Femur (tissue), 1 donor: ENCODE measurements at regions not wholly inside any gene's neighbourhood (a gene's known extent, or its start where the extent isn't known, plus 50 kb on each side); places are given as distances from the start of the nearest gene placed in this dataset.
"Not testable (repeated sequence)": the region's sequence is repeated elsewhere in the genome, so short reads cannot be mapped to it uniquely, and the experiment has no call there.

ENCODE experiments used
- DNase-seq: peaks from one replicate; pipeline ENCODE4 v3.0.0-alpha.2; 2017

DNA sequence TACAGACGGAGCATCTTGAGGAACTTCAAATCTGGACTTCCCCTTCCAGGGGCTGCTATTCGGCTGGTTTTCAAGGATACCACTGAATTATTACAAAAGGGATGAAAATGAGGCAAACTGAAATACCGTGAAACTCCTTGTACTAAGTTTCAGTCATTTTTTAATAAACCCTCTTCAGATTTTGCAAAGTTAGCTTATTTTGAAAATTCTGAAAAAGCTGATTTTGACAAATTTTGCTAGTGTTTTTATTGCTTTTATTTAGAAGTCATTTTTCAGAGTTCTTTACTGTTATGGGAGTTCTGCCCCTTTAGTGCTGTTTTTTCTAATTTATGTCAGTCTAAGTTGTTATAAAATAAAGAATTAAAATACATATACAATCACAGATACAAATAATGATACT, 390.4 kb upstream of the VRK2 start:
- no peak for DNase-seq

DNA sequence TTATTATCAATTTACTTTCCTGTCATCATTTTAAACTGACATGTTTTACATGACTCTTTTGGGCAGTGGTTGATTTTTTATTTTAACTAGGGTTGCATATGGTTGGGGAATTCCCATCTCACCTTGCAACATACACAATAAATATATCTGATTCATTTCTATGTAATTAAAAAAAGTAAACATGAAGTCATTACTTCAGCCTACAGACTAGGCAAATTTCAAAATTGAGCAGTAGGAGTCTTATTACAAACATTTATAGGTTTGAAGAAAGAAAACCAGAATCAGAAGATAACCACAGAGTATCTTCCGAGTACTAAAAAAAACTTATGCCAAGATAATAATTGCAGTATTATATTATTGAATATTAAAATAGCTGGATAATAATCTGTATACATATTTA, 377.0 kb upstream of the VRK2 start:
- no peak for DNase-seq

DNA sequence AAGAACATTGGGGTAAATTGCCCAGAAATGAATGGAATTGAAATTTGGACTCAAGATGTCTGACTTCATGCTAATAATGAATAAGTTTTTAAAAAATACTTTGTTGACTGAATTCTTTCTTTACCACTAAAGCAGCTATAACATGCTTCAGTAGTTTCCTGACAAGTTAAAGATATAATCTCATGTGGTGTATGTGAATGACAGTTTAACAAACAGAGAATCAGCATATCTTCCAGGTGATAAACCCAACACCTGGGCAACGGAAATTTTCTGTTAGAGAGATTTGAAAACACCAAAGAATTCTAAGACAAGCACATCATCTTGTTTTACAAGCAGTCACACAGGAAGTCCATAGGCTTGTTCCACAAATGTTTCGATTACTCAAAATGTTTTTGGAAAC, 372.6 kb upstream of the VRK2 start:
- DNase-seq, result no peak

DNA sequence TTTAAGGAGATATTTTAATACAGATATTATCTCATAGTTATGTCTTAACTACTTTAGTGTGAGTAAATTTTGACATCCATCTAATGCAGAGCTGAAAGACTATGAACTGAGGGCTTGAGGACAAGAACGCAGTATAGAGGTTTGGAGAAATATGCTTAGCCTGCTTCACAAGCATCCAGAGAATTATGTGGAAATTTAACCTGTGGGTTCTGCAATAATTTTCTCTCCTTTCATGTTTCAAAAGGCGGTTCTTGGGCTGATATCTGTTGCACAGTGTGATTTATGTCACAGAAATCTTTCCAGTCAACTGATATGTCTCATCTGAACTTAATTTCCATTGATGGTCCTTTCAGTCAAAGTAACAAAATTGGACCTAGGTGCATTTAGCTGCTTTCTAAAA, 371.9 kb upstream of the VRK2 start:
- DNase-seq, result no peak

DNA sequence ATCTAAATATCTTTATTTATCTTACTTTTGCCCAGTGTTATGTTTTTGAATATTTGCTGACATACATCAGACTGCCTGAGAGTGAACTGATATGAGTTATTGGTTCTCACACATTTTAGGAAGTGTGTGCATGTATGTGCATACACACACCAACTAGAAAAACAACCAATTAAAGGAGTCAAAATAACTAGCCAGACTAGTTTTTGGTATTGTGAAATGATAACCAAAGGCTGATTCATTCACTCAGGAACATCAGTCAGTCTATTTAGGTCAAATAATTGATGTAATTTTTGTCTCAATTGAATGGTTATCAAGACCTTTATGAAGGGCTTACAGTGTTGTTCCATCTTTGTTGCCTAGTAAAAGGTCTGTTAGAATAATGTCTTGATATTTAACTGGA, 369.3 kb upstream of the VRK2 start:
- no peak for DNase-seq

DNA sequence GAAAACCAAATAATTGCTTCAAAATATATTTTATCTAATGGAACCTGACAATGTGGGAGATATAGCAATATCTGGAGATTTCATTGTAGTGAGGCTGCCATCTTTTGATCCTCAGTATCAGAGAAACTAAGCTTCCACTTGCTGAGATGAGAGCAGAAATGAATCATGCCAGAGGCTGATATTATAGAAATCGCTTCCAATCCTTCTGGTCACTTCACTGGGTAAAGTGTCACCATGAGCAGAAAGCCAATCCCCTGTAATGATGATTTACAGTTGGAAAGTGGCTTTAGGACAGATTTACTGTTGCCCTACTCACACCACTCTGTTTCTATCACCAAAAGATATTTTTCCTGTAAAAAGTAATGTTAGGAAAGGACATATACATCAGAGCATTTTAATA, 365.0 kb upstream of the VRK2 start:
- no peak for DNase-seq

DNA sequence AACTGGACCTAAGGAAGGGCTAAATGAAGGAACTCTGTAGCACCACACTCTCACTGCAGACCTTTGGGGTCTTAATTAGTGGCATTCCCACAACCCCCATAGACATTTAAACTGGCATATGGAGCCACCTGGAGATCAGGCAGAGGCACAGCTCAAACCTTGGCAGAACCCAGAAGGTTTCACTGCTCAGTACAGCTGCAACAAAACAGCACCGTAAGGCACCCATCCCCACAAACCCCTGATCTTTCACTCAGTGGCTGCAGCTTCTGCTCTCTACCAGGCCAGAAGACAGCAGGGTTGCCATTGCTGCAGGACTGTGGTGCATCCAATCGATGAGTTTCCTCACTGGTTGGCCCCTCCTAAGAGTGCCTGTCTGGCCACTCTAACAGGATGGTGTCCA, 361.6 kb upstream of the VRK2 start:
- DNase-seq, result no peak

DNA sequence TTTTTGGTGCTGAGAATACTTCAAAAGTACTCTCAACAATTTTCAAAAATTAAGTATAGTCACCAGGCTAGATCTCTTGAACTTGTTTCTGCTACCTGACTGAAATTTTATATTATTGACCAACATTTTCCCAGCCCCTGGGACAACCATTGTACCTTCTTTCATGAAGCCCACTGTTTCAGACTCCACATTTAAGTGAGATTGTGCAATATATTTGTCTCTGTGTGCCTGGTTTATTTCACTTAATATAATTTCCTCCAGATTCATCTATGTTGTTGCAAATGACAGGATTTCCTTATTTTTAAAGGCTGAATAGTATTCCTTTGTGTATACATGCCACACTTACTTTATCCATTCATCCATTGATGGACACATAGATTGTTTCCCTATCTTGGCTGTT, 354.2 kb upstream of the VRK2 start:
- no peak for DNase-seq

DNA sequence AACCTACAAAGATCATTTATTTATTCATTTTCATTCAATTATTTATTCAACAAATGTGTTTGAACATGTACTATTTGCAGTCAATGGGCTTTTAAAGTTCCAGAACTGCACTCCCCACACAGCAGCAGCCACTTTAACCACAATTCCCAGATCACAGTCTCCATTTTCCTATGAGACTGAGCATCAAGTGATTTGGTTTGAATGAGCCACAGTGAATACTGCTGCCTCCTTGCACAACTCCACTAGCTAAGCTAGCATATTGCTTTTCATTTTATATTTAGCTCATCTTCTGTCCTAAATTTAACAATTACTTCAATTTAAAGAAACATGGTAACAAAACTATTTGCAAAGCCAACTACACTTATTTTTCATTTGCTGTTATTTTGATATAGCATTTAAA, 353.4 kb upstream of the VRK2 start:
- DNase-seq, result no peak

DNA sequence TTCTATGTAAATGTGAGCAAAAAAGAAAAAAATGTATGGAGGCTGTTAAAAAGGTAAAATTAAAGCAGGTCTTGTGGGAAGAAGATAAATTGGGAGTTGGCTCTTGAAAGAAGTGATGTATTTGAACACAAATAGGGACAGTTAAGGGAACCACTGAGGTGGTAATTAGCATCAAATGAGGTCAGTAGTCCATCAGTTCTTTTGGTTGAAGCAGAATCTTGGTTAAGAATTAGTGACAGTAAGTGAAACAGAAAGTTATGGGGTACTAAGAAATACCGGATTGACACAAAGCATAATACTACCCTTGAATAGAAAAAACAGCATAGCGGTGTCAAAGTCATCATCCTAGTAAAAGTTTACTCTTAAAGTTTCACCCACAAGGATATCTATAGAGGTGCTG, 352.6 kb upstream of the VRK2 start:
- DNase-seq, result no peak

DNA sequence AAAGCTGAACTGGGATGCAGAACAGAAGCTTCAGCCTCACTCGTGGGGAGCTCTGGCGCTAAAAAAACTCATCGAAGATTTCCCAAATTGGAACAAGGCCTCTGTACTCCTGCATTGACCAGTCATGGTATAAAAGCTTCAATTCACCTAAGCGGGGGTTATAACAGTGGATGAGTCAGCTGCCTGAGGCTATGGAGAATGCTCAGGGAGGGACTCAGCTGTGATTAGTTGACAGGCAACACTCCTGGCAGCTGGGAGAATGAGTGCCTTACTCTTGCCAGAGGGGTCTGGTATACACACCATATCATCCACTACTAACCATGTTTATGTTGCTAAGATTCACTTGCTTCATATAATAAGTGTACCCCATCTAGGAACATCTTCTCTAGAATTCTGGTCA, 350.6 kb upstream of the VRK2 start:
- DNase-seq, result no peak

DNA sequence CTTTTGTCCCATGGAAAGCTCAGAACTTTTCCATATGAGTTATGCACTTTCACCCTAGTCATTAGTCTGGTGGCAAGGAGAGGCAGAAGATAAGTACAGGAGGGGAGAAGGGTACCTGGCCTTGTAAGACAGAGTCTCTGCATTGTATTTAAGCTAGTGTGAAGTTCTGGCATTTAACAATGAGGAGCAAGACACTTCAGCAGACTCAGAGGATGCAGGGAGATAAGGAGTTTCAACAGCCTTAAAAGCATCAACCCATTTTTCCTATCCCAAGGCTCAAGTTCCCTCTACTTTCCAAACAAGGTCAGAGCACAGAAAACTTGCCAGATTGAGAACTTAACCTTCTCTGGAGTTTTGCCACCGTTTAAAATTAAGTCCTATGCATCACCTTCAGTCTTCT, 348.2 kb upstream of the VRK2 start:
- DNase-seq, result no peak

DNA sequence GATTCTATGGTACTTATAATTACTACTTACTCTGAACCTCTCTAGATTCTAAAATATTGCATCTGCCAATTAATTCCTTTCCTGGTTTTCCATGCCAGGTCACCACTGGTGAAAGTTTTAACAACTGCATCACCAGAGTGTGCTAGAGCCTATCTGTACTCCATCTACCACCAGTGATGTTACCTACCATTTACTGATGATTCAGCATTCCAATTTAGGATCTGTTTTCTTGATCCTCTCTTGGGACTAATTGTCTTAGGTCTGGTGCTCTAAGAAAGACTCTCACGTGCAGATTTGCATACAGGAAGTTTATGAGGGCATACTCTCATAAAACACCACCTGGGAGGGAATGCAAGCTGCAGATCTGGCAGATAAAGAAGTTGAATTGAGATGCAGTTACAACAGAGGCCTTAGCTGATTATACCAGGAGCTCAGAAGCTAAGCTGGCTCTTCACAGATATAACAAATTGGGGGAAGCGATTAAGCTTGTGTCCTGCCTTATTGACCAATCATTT, 347.6 kb upstream of the VRK2 start:
- DNase-seq, result no peak

DNA sequence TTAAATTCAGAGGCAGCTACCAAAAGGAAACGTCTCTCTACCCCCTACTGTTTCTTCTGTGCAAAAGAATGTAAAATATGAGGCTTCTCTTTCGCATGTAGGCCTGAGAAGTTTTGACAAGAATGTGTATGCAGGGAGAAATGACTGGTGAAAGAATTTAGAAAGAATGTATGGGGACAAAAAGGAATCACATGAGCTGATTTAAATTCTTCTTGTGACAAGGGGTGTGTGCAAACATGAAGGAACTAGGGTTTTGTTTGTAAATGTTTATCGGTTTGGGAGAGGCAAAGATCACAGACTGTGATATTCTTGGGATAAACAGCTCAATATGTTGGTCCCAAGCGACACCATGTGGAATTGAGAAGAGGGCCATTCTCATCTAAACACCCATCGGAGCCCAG, 345.2 kb upstream of the VRK2 start:
- no peak for DNase-seq

DNA sequence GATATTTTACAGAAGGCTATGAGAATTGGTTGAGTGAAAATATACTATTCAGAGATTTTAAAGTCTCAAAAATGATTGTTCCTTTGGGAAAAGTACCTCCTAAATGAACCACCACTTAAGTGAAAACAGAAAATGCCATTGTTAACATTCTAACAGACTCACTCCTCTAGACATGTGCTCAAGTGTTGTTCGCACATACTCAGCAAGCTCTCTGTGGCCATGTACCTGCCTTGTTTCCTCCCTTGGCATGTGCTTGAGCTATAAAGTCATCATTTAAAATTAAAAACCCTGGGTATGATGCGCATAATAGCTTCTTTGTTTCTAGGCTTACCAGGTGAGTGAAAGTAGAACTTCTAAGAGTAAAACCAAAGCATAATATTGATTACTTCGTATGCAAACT, 343.2 kb upstream of the VRK2 start:
- no peak for DNase-seq

DNA sequence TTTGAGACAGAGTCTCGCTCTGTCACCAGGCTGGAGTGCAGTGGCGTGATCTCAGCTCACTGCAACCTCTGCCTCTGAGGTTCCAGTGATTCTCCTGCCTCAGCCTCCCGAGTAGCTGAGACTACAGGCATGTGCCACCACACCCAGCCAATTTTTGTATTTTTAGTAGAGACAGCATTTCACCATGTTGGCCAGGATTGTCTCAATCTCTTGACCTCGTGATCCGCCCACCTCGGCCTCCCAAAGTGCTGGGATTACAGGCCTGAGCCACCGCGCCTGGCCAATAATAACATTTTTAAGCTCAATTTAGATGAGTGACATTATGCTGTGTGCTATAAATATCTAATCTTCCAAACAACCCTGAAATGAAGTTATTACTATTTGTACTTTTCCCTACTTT, 338.8 kb upstream of the VRK2 start:
- DNase-seq, result not testable (repeated sequence)

DNA sequence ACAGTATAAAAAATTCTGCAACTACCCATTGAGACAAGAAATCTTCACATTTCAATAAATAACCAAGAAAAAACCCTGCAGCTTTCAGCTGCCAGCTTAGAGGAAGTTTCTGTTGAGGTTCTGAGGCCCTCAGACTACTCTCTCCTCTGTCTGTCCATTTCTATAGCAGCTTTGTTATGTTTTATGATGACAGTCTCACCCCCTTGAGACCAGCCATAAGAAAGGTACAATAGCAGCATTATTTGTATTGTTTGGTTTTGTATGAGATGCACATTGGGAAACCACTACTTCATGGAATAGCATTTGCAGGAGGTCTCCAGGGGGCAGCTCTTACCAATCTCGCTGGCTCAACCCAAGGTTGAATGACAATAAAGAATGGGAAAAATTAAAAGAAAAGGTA, 334.6 kb upstream of the VRK2 start:
- DNase-seq, result no peak

DNA sequence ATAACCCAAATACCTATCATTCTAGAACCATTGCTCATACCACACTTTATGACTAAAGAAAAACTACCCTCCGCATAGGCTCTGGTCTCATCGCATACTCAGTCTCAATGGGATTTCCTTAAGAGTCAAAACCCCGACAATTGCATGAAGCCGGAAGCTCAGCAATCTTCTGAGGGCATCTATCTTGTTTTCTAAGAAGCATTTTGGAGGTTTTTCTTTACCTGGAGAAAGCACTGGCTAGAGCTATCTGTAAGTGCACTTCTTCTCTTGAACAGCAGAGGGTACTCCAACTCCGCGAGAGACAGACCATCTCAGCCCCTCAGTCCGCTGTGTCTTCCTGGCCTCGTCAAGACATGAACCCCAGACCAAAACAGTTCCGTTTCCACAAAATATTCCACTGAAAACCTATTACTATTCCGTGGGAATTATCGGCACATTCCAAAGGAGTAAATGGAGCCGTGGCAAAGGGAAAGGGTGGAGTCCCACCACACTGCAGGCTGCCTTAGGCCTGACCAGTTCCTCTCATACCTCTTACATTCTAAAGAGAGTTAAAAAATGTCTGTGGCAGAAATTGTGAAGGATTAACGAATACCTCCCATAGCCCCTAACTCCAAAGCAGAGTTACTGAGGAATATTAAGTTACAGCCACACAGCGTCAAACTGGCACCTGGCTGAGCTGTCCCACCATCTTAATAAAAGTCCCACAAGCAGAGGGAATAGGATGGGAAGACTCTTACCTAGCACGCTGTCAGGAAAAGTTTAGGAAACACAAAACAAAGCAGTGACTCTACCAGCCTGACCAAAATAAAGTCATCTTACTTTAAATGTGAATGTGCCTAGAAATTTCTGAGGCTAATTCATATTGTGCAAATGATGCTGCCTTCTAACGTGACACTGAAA, 325.6 kb upstream of the VRK2 start:
- DNase-seq, result peak; percentile 64

DNA sequence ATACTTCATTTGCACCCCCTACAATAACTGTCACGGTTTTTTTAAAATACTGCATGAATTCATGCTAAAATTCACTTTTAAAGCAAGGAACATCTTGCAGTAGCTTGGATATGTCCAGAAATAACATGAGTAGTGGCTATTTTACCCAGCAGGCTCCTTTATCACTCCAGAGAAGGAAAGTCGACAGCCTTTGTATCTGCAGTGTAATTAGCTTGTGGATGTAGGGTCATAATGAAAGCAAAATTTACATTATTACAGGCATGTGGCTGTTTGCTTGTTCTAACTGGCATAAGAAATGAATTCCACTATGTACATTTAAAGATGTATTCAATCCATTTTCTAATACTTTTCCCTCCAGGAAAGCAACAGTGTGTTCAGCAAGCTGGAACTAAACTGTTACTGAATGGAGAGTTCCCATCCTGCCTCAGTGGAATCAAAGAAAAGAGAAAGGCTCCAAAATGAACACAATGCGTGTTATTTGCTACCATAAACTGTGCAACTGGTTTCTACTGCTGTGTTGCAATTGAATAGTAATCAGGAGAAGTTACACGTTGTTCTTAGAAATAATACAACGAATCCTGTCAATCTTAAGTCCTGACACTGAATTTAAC, 321.2 kb upstream of the VRK2 start:
- no peak for DNase-seq

DNA sequence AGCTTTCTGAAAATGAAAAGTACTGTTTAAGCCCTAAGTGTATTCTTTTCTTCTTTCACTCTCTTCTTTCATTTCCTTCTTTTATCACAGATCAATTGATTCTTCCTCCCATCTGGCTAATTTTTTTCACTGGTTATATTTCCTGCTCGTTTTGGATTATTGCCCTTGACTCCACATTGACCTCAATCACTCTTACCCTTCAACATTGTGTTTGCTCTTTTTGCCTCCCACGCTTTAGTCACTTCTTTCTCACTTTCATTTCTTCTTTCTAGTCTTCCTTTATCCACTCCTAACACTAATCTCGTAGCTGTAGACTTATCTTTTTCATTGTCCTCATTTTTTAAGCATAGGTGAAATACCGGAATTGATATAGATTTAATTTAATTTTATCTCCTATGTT, 320.3 kb upstream of the VRK2 start:
- DNase-seq, result no peak

DNA sequence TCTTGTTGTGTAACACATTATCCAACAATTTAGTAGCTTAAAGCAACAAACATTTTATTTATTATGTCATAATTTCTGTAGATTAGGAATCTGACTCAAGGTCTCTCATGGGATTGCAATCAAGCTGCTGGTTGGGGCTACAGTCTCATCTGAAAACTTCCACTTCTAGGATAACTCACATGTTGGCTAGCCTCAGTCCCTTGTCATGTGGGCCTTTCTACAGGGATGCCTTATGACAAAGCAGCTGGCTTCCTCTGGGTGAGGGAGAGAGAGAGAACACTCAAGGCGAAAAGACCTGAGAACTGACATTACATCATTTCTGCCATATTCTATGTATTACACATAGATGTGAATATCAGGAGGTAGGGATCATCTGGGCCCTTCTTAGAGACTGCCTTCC, 317.9 kb upstream of the VRK2 start:
- DNase-seq, result no peak

DNA sequence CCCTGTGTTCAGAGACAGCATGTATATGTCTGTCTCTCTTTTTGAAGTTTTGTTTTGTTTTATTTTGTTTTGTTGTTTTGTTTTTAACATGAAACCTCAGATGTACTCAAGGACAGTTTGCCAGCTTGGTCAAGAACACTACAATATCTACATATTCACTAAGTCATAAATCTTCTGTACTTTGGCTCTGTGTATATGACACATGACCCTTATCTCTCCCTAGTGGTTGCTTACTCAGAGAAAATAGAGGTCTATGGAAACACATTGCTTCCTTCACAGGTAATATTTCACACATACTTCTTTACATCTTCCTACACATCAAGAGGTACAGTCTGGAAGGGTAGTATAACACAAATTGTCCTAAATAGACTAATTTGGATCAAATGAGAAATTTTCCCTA, 312.6 kb upstream of the VRK2 start:
- DNase-seq, result no peak

DNA sequence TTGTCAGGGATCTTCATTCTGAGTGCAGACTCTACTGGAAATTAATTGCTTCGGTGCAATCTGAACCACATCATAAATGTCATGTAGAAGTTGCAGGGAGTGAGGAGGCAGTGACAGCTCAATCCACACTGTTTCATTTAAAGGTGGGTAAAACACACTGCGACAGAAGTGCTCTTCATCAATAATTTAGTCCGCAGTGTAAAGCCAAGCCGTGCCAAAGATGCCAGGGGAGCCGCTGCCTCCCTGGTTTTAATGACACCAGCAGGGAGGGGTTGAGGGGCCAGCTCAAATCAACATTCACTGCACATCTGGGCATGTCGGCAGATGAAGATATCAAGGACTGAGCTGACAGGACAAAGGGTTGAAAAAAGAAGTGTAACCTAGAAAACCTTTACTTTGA, 305.7 kb upstream of the VRK2 start:
- no peak for DNase-seq

DNA sequence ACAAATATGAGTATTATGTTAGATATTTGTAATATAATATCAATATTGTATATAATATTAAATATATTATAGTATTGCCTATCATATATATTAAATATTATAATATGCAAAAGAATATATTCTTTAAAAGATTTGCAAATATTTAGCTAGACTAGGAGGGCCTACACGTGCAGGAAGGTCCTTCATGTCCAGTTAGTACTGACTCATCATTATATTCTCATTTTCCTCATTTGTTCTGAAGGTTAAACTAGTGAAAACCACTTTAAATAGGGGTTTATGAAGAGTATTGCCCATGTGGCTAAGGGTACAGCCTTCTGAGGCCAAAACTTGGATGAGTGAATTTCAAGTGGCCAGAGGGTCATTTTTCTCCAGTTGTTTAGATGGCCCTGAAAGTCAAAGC, 293.0 kb upstream of the VRK2 start:
- DNase-seq, result no peak

DNA sequence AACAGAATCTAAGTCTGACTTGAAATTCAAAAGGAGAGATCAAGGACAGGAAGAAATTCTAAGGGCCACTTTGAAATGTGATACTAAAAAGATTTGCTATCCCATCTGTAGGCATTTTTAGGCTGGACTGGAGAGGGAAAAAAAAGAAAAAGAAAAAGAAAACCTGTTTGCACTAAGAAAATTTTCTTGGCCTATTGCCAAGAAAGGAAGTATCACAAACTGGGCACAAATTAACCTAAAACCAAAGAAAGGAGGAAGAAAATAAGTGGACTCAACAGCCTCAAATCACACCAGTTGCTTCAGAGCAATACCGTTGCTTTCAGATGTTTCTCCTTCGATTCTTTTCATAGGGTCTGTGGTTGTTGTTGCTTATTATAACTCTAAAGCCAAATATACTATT, 287.9 kb upstream of the VRK2 start:
- no peak for DNase-seq
